GM21447 (cell line): ENCODE measurements at regions not wholly inside any gene's neighbourhood (a gene's known extent, or its start where the extent isn't known, plus 50 kb on each side); places are given as distances from the start of the nearest gene placed in this dataset.

Experiments used
- ATAC-seq: cut with Tn5 transposase; IDR thresholded peaks from one replicate; pipeline ENCODE4 v1.9.1; 2021; ENCODE audit not compliant: unreplicated experiment

GRCh38 chr12:88665071-88665470 is 84.8 kb upstream of the KITLG start:
- no peak for ATAC-seq

- no peak for ATAC-seq
Observed at GRCh38 chr12:88662961-88663360, 82.7 kb upstream of the KITLG start.

- no peak for ATAC-seq
Observed at GRCh38 chr12:88662093-88662492, 81.8 kb upstream of the KITLG start.

- no peak for ATAC-seq
Observed at GRCh38 chr12:88658009-88658408, 77.7 kb upstream of the KITLG start.

GRCh38 chr12:88650715-88651114 is 70.4 kb upstream of the KITLG start:
- ATAC-seq: no peak

GRCh38 chr12:88648625-88649024 is 68.4 kb upstream of the KITLG start:
- no peak for ATAC-seq

GRCh38 chr12:88646824-88647223 is 66.6 kb upstream of the KITLG start:
- ATAC-seq: no peak

GRCh38 chr12:88645816-88646215 is 65.5 kb upstream of the KITLG start:
- ATAC-seq: no peak

- no peak for ATAC-seq
Observed at GRCh38 chr12:88644946-88645702, 64.9 kb upstream of the KITLG start.

GRCh38 chr12:88643685-88644084 is 63.4 kb upstream of the KITLG start:
- ATAC-seq: no peak

- ATAC-seq: no peak
Observed at GRCh38 chr12:88642675-88643431, 62.6 kb upstream of the KITLG start.

- ATAC-seq: no peak
Observed at GRCh38 chr12:88638966-88639760, 58.9 kb upstream of the KITLG start.

GRCh38 chr12:88638388-88638787 is 58.1 kb upstream of the KITLG start:
- no peak for ATAC-seq

- no peak for ATAC-seq
Observed at GRCh38 chr12:88634008-88634407, 53.7 kb upstream of the KITLG start.

- no peak for ATAC-seq
Observed at GRCh38 chr12:88633312-88633711, 53.0 kb upstream of the KITLG start.

- ATAC-seq: no peak
Observed at GRCh38 chr12:88630561-88630960, 50.3 kb upstream of the KITLG start.
